ENCODE measurements at regions not wholly inside any gene's neighbourhood (a gene's known extent, or its start where the extent isn't known, plus 50 kb on each side); places are given as distances from the start of the nearest gene placed in this dataset.

GRCh38 chrX:6472652-6473342 lies 62.1 kb downstream of the VCX3A start:
- 4 to 100% (median 77%) methylated on average over 1 to 4 of the region's 4 CpGs; no CpG with 5 or more reads in 1 of the 10 experiments for WGBS, 10 experiments
- in situ Hi-C loops (cut with MboI; ENCODE audit: low pct_unique_long_range_greater_than_20kb in 2 of 9, low sequenced_read_pairs in 9 of 9, unreplicated experiment in 9 of 9), result no loop called here

GRCh38 chrX:6468706-6469105 lies 66.2 kb downstream of the VCX3A start:
- peak in 5 of 8 experiments; percentile 44 to 90 (median 71) for ATAC-seq (replicated peaks in 6 of 8)
- 0 to 92% (median 45%) methylated on average over 1 to 4 of the region's 4 CpGs; no CpG with 5 or more reads in 2 of the 10 experiments for WGBS, 10 experiments
- in situ Hi-C loops (cut with MboI; ENCODE audit: low pct_unique_long_range_greater_than_20kb in 2 of 9, low sequenced_read_pairs in 9 of 9, unreplicated experiment in 9 of 9), result no loop called here
- Histone ChIP-seq H3K27ac (no peak overlapping the region), H3K4me3 (no peak overlapping the region), H3K4me1 (replicated peaks in 1 of 2) (peaks cover 0 to 26% of the 10 kb centered on the region in 2 donors)

More at GRCh38 chrX:6472652-6473342, 62.1 kb downstream of the VCX3A start:
- no peak overlapping the region for H3K27ac ChIP-seq
- no peak overlapping the region for H3K4me3 ChIP-seq
- no peak for ATAC-seq (replicated peaks in 6 of 8)
- H3K4me1 ChIP-seq (replicated peaks in 1 of 2), result no peaks in the 10 kb centered on the region

GRCh38 chrX:6465756-6466155 lies 69.2 kb downstream of the VCX3A start:
- in situ Hi-C loops (cut with MboI; ENCODE audit: low pct_unique_long_range_greater_than_20kb in 2 of 9, low sequenced_read_pairs in 9 of 9, unreplicated experiment in 9 of 9), result no loop called here
- ATAC-seq (replicated peaks in 6 of 8), result peak in 2 of 8 experiments; percentile 20 to 47
- 0 to 70% (median 0%) methylated on average over 1 to 4 of the region's 4 CpGs; no CpG with 5 or more reads in 5 of the 10 experiments for WGBS, 10 experiments
- no peak overlapping the region for H3K27ac ChIP-seq
- H3K4me3 ChIP-seq, result no peak overlapping the region
- peaks cover 0 to 26% of the 10 kb centered on the region in 2 donors for H3K4me1 ChIP-seq (replicated peaks in 1 of 2)

GRCh38 chrX:6464726-6465125 lies 70.2 kb downstream of the VCX3A start:
- ATAC-seq (replicated peaks in 6 of 8), result peak in 5 of 8 experiments; percentile 19 to 63 (median 50)
- 0 to 69% (median 40%) methylated on average over 1 to 6 of the region's 6 CpGs; no CpG with 5 or more reads in 5 of the 10 experiments for WGBS, 10 experiments
- in situ Hi-C loops (cut with MboI; ENCODE audit: low pct_unique_long_range_greater_than_20kb in 2 of 9, low sequenced_read_pairs in 9 of 9, unreplicated experiment in 9 of 9), result no loop called here

GRCh38 chrX:6460893-6461490 lies 73.9 kb downstream of the VCX3A start:
- Histone ChIP-seq H3K4me3 (no peak overlapping the region), H3K4me1 (replicated peaks in 1 of 2) (peaks cover 0 to 19% of the 10 kb centered on the region in 2 donors), H3K27ac (no peak overlapping the region)
- in situ Hi-C loops (cut with MboI; ENCODE audit: low pct_unique_long_range_greater_than_20kb in 2 of 9, low sequenced_read_pairs in 9 of 9, unreplicated experiment in 9 of 9), result no loop called here
- no peak for ATAC-seq (replicated peaks in 6 of 8)
- WGBS, 10 experiments, result 0 to 100% (median 53%) methylated on average over 1 to 4 of the region's 6 CpGs; no CpG with 5 or more reads in 4 of the 10 experiments

More at GRCh38 chrX:6464726-6465125, 70.2 kb downstream of the VCX3A start:
- Histone ChIP-seq H3K4me1 (replicated peaks in 1 of 2) (peaks cover 0 to 26% of the 10 kb centered on the region in 2 donors), H3K27ac (no peak overlapping the region), H3K4me3 (no peak overlapping the region)

GRCh38 chrX:6456196-6456595 lies 78.7 kb downstream of the VCX3A start:
- in situ Hi-C loops (cut with MboI; ENCODE audit: low pct_unique_long_range_greater_than_20kb in 2 of 9, low sequenced_read_pairs in 9 of 9, unreplicated experiment in 9 of 9), result no loop called here
- no peaks in the 10 kb centered on the region for H3K4me1 ChIP-seq (replicated peaks in 1 of 2)
- H3K4me3 ChIP-seq, result no peak overlapping the region
- no peak overlapping the region for H3K27ac ChIP-seq
- ATAC-seq (replicated peaks in 6 of 8), result no peak
- 0 to 82% (median 0%) methylated on average over 1 to 4 of the region's 6 CpGs; no CpG with 5 or more reads in 7 of the 10 experiments for WGBS, 10 experiments

- no peak for ATAC-seq (replicated peaks in 6 of 8)
- H3K4me3 ChIP-seq, result no peak overlapping the region
- in situ Hi-C loops (cut with MboI; ENCODE audit: low pct_unique_long_range_greater_than_20kb in 2 of 9, low sequenced_read_pairs in 9 of 9, unreplicated experiment in 9 of 9), result no loop called here
- peaks cover 3 to 21% of the 10 kb centered on the region in 2 donors for H3K4me1 ChIP-seq (replicated peaks in 1 of 2)
- H3K27ac ChIP-seq, result no peak overlapping the region
- 0 to 80% (median 33%) methylated on average over 1 to 2 of the region's 2 CpGs; no CpG with 5 or more reads in 3 of the 10 experiments for WGBS, 10 experiments
These were observed 85.0 kb downstream of the VCX3A start for GRCh38 chrX:6449946-6450345.

GRCh38 chrX:6448003-6448402 lies 86.9 kb downstream of the VCX3A start:
- H3K27ac ChIP-seq, result no peak overlapping the region
- no peak overlapping the region for H3K4me3 ChIP-seq
- 0 to 60% (median 0%) methylated on average over 1 of the region's 1 CpG; no CpG with 5 or more reads in 7 of the 10 experiments for WGBS, 10 experiments
- in situ Hi-C loops (cut with MboI; ENCODE audit: low pct_unique_long_range_greater_than_20kb in 2 of 9, low sequenced_read_pairs in 9 of 9, unreplicated experiment in 9 of 9), result no loop called here
- no peak for ATAC-seq (replicated peaks in 6 of 8)
- H3K4me1 ChIP-seq (replicated peaks in 1 of 2), result peaks cover 3 to 21% of the 10 kb centered on the region in 2 donors

GRCh38 chrX:6446582-6446981 lies 88.3 kb downstream of the VCX3A start:
- 0 to 30% (median 13%) methylated on average over 1 to 4 of the region's 4 CpGs; no CpG with 5 or more reads in 6 of the 10 experiments for WGBS, 10 experiments
- in situ Hi-C loops (cut with MboI; ENCODE audit: low pct_unique_long_range_greater_than_20kb in 2 of 9, low sequenced_read_pairs in 9 of 9, unreplicated experiment in 9 of 9), result no loop called here

GRCh38 chrX:6440648-6441047 lies 94.3 kb downstream of the VCX3A start:
- ATAC-seq (replicated peaks in 6 of 8), result no peak
- 0 to 82% (median 38%) methylated on average over 1 to 3 of the region's 3 CpGs; no CpG with 5 or more reads in 4 of the 10 experiments for WGBS, 10 experiments
- peaks cover 0 to 2% of the 10 kb centered on the region in 2 donors for H3K4me1 ChIP-seq (replicated peaks in 1 of 2)
- H3K4me3 ChIP-seq, result no peak overlapping the region
- in situ Hi-C loops (cut with MboI; ENCODE audit: low pct_unique_long_range_greater_than_20kb in 2 of 9, low sequenced_read_pairs in 9 of 9, unreplicated experiment in 9 of 9), result no loop called here
- no peak overlapping the region for H3K27ac ChIP-seq

More at GRCh38 chrX:6446582-6446981, 88.3 kb downstream of the VCX3A start:
- Histone ChIP-seq H3K27ac (no peak overlapping the region), H3K4me3 (no peak overlapping the region), H3K4me1 (replicated peaks in 1 of 2) (peaks cover 3 to 21% of the 10 kb centered on the region in 2 donors)
- ATAC-seq (replicated peaks in 6 of 8), result peak in 3 of 8 experiments; percentile 52 to 79 (median 66)

GRCh38 chrX:6432226-6432625 lies 102.7 kb downstream of the VCX3A start:
- no peak for ATAC-seq (replicated peaks in 6 of 8)
- in situ Hi-C loops (cut with MboI; ENCODE audit: low pct_unique_long_range_greater_than_20kb in 2 of 9, low sequenced_read_pairs in 9 of 9, unreplicated experiment in 9 of 9), result no loop called here

GRCh38 chrX:6407542-6407941 lies 127.4 kb downstream of the VCX3A start:
- H3K27ac ChIP-seq, result no peak overlapping the region
- in situ Hi-C loops (cut with MboI; ENCODE audit: low pct_unique_long_range_greater_than_20kb in 2 of 9, low sequenced_read_pairs in 9 of 9, unreplicated experiment in 9 of 9), result no loop called here
- no peak overlapping the region for H3K4me3 ChIP-seq
- WGBS, 10 experiments, result 0 to 90% (median 5%) methylated on average over 1 to 4 of the region's 4 CpGs; no CpG with 5 or more reads in 6 of the 10 experiments
- ATAC-seq (replicated peaks in 6 of 8), result no peak
- no peaks in the 10 kb centered on the region for H3K4me1 ChIP-seq (replicated peaks in 1 of 2)

More at GRCh38 chrX:6432226-6432625, 102.7 kb downstream of the VCX3A start:
- 19 to 100% (median 90%) methylated on average over 1 to 5 of the region's 5 CpGs; no CpG with 5 or more reads in 6 of the 10 experiments for WGBS, 10 experiments
- no peak overlapping the region for H3K27ac ChIP-seq
- H3K4me1 ChIP-seq (replicated peaks in 1 of 2), result no peaks in the 10 kb centered on the region
- H3K4me3 ChIP-seq, result no peak overlapping the region

GRCh38 chrX:6386837-6387236 lies 148.1 kb downstream of the VCX3A start:
- in situ Hi-C loops (cut with MboI; ENCODE audit: low pct_unique_long_range_greater_than_20kb in 2 of 9, low sequenced_read_pairs in 9 of 9, unreplicated experiment in 9 of 9), result no loop called here
- Histone ChIP-seq H3K27ac (no peak overlapping the region), H3K4me1 (replicated peaks in 1 of 2) (peaks cover 5 to 12% of the 10 kb centered on the region in 2 donors), H3K4me3 (no peak overlapping the region)
- no peak for ATAC-seq (replicated peaks in 6 of 8)
- WGBS, 10 experiments, result 0 to 100% (median 0%) methylated on average over 1 to 2 of the region's 2 CpGs; no CpG with 5 or more reads in 7 of the 10 experiments
